Subcutaneous abdominal adipose tissue (tissue), 5 donors: ENCODE measurements at regions not wholly inside any gene's neighbourhood (a gene's known extent, or its start where the extent isn't known, plus 50 kb on each side); places are given as distances from the start of the nearest gene placed in this dataset.

Experiments
- H3K27ac ChIP-seq: one replicate; pipeline ENCODE4 v1.7.0; 2013; ENCODE audit warnings: low read depth, mild to moderate bottlenecking, inconsistent platforms, low read length, moderate library complexity
- H3K27me3 ChIP-seq, 5 donors: one replicate each; pipeline ENCODE4 v1.7.0; 2013; ENCODE audit warnings: low read length in 5 of 5, inconsistent platforms in 1 of 5; ENCODE audit not compliant: control insufficient read depth in 5 of 5, insufficient read depth in 4 of 5
- H3K36me3 ChIP-seq, 5 donors: one replicate each; pipeline ENCODE4 v1.7.0; 2013; ENCODE audit warnings: low read length in 5 of 5; ENCODE audit not compliant: control insufficient read depth in 5 of 5, insufficient read depth in 5 of 5
- H3K4me1 ChIP-seq, 5 donors: one replicate each; pipeline ENCODE4 v1.7.0; 2013; ENCODE audit warnings: low read length in 5 of 5, mild to moderate bottlenecking in 3 of 5, moderate library complexity in 1 of 5; ENCODE audit not compliant: control insufficient read depth in 5 of 5, insufficient read depth in 5 of 5
- H3K4me3 ChIP-seq, 5 donors: one replicate each; pipeline ENCODE4 v1.7.0; 2013; ENCODE audit warnings: low read length in 5 of 5, low read depth in 1 of 5
- H3K9ac ChIP-seq, 5 donors: one replicate each; pipeline ENCODE4 v1.7.0; 2013; ENCODE audit warnings: low read length in 5 of 5, mild to moderate bottlenecking in 4 of 5, moderate library complexity in 3 of 5
- H3K9me3 ChIP-seq, 5 donors: one replicate each; pipeline ENCODE4 v1.7.0; 2013; ENCODE audit warnings: low read length in 5 of 5; ENCODE audit not compliant: control insufficient read depth in 5 of 5
- donor health status: healthy.
- donor health status: healthy.
- donor health status: healthy.
- donor health status: healthy.
- donor health status: healthy.

DNA sequence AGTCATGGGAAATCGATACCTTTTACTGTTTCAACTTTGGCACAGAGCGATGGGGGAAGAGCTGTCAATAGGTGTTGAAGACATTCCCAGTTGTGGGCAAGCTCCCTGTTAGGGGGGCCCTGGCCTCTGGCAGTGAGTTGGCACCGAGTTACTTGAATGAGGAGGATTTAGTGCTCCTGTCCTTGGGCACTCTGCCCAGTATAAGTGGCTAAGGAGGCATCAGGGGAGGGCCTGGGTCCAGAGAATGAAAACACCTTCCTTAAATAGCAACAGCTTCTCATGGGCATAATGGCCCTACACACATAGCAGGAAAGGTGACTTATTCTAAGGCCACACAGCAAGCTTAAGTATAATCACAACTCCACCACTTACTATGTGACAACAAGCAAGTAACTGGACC lies 664.4 kb downstream of the PTPRU start:
- Histone ChIP-seq H3K4me1 (peaks cover 0 to 9% (median 0%) of the 10 kb centered on the region in 5 donors), H3K9me3 (no peaks in the 10 kb centered on the region), H3K27ac (no peak overlapping the region), H3K36me3 (no peaks in the 10 kb centered on the region), H3K27me3 (peaks cover 8 to 24% (median 20%) of the 10 kb centered on the region in 5 donors), H3K9ac (no peak overlapping the region), H3K4me3 (no peak overlapping the region)

DNA sequence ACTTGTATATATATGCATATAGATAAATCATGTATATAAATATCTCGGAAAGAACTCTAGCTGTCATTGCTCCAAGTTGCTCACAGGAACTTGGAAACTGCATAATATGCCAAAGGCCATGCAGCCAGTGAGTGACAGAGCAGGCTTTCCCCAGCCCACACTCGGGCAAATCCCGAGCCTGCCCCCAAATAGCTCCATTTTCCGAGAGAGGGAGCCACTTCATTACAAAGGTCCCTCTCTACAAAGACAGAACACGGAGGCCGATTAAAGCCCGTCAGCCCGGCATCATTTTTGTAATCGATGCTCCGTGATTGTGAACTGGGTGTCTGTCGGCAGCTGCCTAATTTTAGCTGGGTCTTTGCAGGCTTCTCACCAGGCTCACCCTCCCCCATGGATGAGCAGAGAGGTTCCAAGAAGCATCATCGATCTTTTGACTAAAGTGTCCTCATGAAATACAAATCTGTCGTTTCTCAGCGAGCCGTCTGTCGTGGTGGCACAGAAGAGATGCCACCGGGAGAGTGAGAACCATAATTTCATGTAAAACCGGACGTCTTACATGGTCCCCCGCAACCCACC lies 663.9 kb downstream of the PTPRU start:
- Histone ChIP-seq H3K4me3 (no peak overlapping the region), H3K27me3 (peaks cover 9 to 30% (median 23%) of the 10 kb centered on the region in 5 donors), H3K4me1 (peaks cover 0 to 9% (median 0%) of the 10 kb centered on the region in 5 donors), H3K27ac (no peak overlapping the region), H3K9ac (no peak overlapping the region), H3K9me3 (no peaks in the 10 kb centered on the region), H3K36me3 (no peaks in the 10 kb centered on the region)

DNA sequence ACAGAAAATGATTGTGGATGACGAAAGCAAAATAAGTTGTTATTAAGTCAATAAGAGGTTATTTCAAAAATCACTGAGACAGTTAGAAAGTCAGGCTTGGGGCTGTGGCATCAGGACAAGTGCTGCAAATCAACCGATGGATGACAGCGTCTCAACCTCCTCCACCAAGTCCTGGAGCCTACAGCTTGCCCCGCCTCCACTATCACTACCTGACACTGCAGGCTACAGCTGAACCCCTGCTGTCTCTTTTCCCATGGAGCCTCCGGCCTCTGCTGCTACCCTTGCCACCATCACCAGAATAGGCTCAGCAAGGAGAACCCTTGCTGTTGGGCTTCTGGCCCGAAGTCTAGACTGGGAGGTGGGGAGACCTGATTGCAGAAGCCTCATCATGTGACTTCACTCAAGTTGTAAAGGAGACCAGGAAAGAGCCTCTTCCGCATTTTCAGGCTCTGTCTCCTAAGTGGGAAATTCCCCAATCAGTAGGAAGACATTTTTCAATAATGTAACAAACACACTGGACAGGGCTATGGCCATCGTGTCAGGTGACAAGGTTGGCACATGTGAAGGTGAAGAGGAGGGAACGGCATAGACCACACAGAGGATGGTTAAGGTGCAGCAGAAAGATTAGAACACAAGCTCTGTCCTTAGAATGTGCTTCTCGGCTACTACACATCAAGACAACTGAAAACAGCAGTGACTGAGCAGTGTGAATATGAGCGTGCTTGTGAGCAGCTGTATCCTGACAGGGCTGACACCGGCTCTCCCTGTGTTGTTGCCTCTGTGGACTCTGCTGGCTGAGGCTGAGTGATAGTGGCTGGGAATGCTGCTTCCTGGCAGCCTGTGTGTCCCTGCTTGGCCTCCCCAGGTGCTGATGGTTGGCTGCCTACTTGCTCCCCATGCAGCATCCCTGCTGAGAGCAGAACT lies 660.7 kb downstream of the PTPRU start:
- Histone ChIP-seq H3K9ac (no peak overlapping the region), H3K36me3 (no peaks in the 10 kb centered on the region), H3K27me3 (peaks cover 17 to 45% (median 31%) of the 10 kb centered on the region in 5 donors), H3K27ac (no peak overlapping the region), H3K4me3 (no peak overlapping the region), H3K9me3 (no peaks in the 10 kb centered on the region), H3K4me1 (peaks cover 0 to 9% (median 0%) of the 10 kb centered on the region in 5 donors)

DNA sequence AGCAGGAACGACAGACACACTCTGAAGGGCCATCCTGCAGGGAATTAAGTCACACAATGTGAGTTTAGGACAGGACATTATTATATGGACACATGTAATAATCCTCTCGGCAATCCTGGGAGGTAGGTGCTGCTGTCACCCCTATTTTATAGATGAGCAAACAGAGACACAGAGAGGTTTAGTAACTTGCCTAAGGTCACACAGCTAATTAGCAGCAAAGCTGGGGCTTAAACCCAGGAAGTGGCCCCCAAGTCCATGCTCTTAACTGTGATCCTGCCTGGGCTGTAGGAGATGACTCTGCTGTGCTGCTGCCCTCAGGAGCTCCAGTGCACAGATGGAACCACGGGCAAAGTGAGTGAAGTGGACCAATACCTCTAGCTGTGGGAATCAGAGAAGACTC lies 660.0 kb downstream of the PTPRU start:
- H3K4me3 ChIP-seq: no peak overlapping the region
- peaks cover 14 to 44% (median 28%) of the 10 kb centered on the region in 5 donors for H3K27me3 ChIP-seq
- peaks cover 0 to 6% (median 0%) of the 10 kb centered on the region in 5 donors for H3K4me1 ChIP-seq
- no peak overlapping the region for H3K27ac ChIP-seq
- no peak overlapping the region for H3K9ac ChIP-seq
- H3K36me3 ChIP-seq: no peaks in the 10 kb centered on the region
- H3K9me3 ChIP-seq: no peaks in the 10 kb centered on the region

DNA sequence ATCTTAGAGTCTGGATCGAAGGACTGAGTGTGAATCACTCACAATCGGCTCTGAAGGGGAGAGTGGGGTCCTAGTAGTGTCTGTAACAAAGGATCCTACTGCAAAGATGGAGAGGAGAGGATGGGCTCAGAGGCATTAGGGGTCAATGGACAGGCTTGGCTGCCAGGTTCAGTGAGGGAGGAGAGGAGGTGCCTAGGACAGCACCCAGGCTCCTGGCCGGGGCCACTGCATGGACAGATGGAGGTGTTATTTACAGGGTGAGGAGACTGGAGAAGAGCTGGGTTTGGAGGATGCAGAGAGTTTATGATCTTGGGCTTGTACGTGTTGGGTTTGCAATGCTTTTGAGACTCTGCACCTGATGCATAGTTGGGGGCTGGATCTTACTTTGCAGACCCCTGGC lies 658.9 kb downstream of the PTPRU start:
- H3K27ac ChIP-seq: no peak overlapping the region
- H3K4me3 ChIP-seq: no peak overlapping the region
- no peak overlapping the region for H3K9ac ChIP-seq
- no peaks in the 10 kb centered on the region for H3K36me3 ChIP-seq
- H3K27me3 ChIP-seq: peaks cover 12 to 46% (median 28%) of the 10 kb centered on the region in 5 donors
- no peaks in the 10 kb centered on the region for H3K9me3 ChIP-seq
- H3K4me1 ChIP-seq: peaks cover 0 to 5% (median 0%) of the 10 kb centered on the region in 5 donors

DNA sequence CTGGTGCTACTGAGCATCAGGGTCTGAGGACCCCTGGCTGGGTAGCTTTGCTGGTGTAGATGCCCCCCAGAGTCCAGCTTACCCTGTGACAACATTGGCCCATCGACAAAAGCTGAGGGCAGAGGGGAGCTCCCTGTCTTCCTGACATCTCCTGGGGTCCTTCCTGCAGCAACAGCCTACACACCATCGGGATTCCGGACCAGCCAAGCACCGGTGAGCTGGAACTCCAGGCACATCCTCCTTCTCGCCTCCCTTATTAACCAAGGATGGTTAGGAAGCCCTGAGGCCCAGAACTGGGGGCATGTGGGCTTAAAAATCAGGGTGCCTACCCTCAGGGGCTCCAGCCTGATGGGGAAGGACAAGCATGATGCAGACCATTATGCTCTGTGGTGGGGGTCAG lies 658.0 kb downstream of the PTPRU start:
- Histone ChIP-seq H3K4me1 (peaks cover 0 to 5% (median 0%) of the 10 kb centered on the region in 5 donors), H3K9me3 (no peaks in the 10 kb centered on the region), H3K9ac (no peak overlapping the region), H3K4me3 (no peak overlapping the region), H3K27me3 (peaks cover 16 to 46% (median 28%) of the 10 kb centered on the region in 5 donors), H3K36me3 (no peaks in the 10 kb centered on the region), H3K27ac (no peak overlapping the region)

DNA sequence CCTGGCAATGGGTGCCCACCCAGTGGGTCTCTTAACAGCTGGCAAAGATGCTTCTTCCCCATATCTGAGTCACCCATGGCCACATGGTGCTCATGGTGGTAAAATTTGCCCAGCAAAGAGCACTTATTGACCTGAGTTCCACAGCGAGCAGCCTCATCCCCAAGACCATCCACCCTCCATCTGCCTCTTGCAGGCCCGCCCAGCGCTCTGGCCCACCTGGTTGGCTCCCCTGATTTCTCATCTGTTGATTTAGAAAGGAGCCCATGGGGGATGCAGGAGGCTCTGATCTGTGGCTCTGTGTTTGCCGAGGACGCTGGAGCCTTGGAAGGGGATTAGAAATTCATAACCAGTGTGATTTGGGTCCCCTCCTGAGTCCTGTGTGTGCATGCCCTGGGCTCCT lies 657.5 kb downstream of the PTPRU start:
- Histone ChIP-seq H3K4me3 (no peak overlapping the region), H3K36me3 (no peaks in the 10 kb centered on the region), H3K9ac (no peak overlapping the region), H3K9me3 (no peaks in the 10 kb centered on the region), H3K4me1 (peaks cover 0 to 5% (median 0%) of the 10 kb centered on the region in 5 donors), H3K27me3 (peaks cover 16 to 46% (median 28%) of the 10 kb centered on the region in 5 donors), H3K27ac (no peak overlapping the region)

DNA sequence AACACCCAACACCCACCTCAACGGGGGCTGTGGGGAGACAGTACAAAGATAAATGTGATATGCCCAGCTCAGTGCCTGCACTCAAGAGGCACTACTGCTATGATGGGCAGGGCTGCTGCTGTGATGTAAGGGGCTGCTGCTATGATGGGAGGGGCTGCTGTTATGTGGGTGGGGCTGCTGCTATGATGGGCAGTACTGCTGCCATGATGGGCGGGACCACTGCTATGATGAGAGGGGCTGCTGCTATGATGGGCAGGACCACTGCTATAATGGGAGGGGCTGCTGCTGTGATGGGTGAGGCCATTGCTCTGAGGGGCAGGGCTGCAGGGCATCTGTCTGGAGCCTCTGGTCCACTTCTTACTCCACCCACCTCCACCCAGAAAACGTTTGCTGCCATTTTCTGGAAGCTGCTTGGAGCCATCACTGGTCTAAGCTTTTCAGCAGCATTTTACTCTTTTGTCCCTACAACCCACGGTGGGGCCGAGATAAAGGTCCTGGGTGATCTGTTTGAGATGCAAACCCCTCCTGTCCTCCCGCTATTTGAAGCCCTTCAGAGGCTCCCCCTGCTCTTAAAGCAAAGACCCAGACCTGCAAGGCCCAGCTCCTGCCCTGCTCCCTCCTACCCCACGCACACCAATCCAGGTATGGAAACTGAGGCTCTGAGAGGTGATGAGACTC lies 656.9 kb downstream of the PTPRU start:
- H3K9ac ChIP-seq: no peak overlapping the region

DNA sequence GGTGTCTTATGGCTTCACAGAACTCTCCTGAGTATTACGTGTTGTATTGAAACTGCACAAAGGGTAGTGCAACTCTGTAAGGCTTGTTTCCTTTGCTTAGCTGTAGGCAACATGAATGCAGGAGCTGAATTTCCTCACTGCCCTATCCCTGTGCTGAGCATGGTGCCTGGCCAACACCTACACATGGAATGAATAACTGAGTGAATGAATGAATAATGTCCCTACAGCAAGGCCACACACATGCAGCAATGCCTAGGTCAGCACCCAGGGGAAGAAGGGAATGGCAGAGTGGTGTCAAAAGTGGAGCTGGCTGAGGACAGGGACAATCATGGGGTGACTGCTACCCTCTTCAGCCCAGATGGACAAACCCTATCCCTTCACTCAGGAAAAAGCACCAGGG lies 655.9 kb downstream of the PTPRU start:
- H3K27ac ChIP-seq: no peak overlapping the region
- peaks cover 16 to 39% (median 27%) of the 10 kb centered on the region in 5 donors for H3K27me3 ChIP-seq
- no peaks in the 10 kb centered on the region for H3K36me3 ChIP-seq
- H3K4me3 ChIP-seq: no peak overlapping the region
- no peak overlapping the region for H3K9ac ChIP-seq
- H3K9me3 ChIP-seq: no peaks in the 10 kb centered on the region
- H3K4me1 ChIP-seq: peaks cover 0 to 2% (median 0%) of the 10 kb centered on the region in 5 donors

More for the DNA sequence above, 656.9 kb downstream of the PTPRU start:
- no peak overlapping the region for H3K27ac ChIP-seq
- no peak overlapping the region for H3K4me3 ChIP-seq
- H3K9me3 ChIP-seq: no peaks in the 10 kb centered on the region
- peaks cover 0 to 5% (median 0%) of the 10 kb centered on the region in 5 donors for H3K4me1 ChIP-seq
- H3K27me3 ChIP-seq: peaks cover 16 to 46% (median 27%) of the 10 kb centered on the region in 5 donors
- H3K36me3 ChIP-seq: no peaks in the 10 kb centered on the region
